OCI-LY3 (cell line): ENCODE measurements at regions not wholly inside any gene's neighbourhood (a gene's known extent, or its start where the extent isn't known, plus 50 kb on each side); places are given as distances from the start of the nearest gene placed in this dataset.

ENCODE experiments used
- H2AFZ ChIP-seq: fragments of 200-600, 300-600 bp; shearing (Covaris generic); 2 replicates; pipeline ENCODE4 v1.6.0; 2014; ENCODE audit warnings: antibody characterized with exemption, low read depth, low read length
- H3K27ac ChIP-seq: fragments of 200-600, 300-600 bp; sonication (generic); 2 replicates; pipeline ENCODE4 v1.5.1; 2014; ENCODE audit warnings: mild to moderate bottlenecking, low read length, moderate library complexity, mixed read lengths
- H3K27me3 ChIP-seq: fragments of 200-600, 300-600 bp; sonication (generic); 2 replicates; pipeline ENCODE4 v1.6.1; 2014; ENCODE audit warnings: low read depth, low read length, mixed read lengths
- H3K36me3 ChIP-seq: fragments of 200-600, 300-600 bp; sonication (generic); replicated peaks from 2 replicates; pipeline ENCODE3; 2014; ENCODE audit warnings: low read depth, low read length, mixed read lengths
- H3K4me1 ChIP-seq: fragments of 300-600, 200-600 bp; sonication (generic); 2 replicates; pipeline ENCODE4 v1.6.1; 2014; ENCODE audit warnings: low read length, mixed read lengths
- H3K4me2 ChIP-seq: fragments of 200-600, 300-600 bp; sonication (generic); 2 replicates; pipeline ENCODE4 v1.6.1; 2014; ENCODE audit warnings: low read length, mixed read lengths
- H3K4me3 ChIP-seq: fragments of 300-600, 200-600 bp; sonication (generic); 2 replicates; pipeline ENCODE4 v1.5.1; 2014; ENCODE audit warnings: antibody characterized with exemption, mild to moderate bottlenecking, low read length, moderate library complexity
- H3K79me2 ChIP-seq: fragments of 300-600, 200-600 bp; shearing (Covaris generic); 2 replicates; pipeline ENCODE4 v1.6.1; 2014; ENCODE audit warnings: mild to moderate bottlenecking, low read length, mixed read lengths
- H3K9ac ChIP-seq: fragments of 300-600, 200-600 bp; shearing (Covaris generic); 2 replicates; pipeline ENCODE4 v1.6.0; 2014; ENCODE audit warnings: mild to moderate bottlenecking, low read length, moderate library complexity
- H3K9me3 ChIP-seq: fragments of 200-600, 300-600 bp; shearing (Covaris generic); 2 replicates; pipeline ENCODE4 v1.6.1; 2014; ENCODE audit warnings: low read length, mixed read lengths; ENCODE audit not compliant: insufficient read depth
- H4K20me1 ChIP-seq: fragments of 200-600, 300-600 bp; sonication (generic); 2 replicates; pipeline ENCODE4 v1.6.1; 2016; ENCODE audit warnings: low read length, mixed read lengths; ENCODE audit not compliant: insufficient read depth
- CTCF ChIP-seq: fragments of 200-600, 300-600 bp; sonication (generic); IDR thresholded peaks from 2 replicates; pipeline ENCODE4 v1.5.1; 2014; ENCODE audit warnings: antibody characterized with exemption, low read length, low read depth
- EZH2phosphoT487 ChIP-seq: fragments of 200-600 bp; shearing (Covaris generic); IDR thresholded peaks from 2 replicates; pipeline ENCODE4 v1.6.1; 2018; ENCODE audit warnings: antibody characterized with exemption, mixed run types, low read depth

- no peaks in the 10 kb centered on the region for H3K9me3 ChIP-seq
- no peak overlapping the region for H3K4me3 ChIP-seq
- no peak overlapping the region for H2AFZ ChIP-seq
- H3K27me3 ChIP-seq: peaks cover 46% of the 10 kb centered on the region
- H3K36me3 ChIP-seq: no peaks in the 10 kb centered on the region
- H3K79me2 ChIP-seq: no peaks in the 10 kb centered on the region
- H3K4me1 ChIP-seq: peaks cover 32% of the 10 kb centered on the region
- no peaks in the 10 kb centered on the region for H4K20me1 ChIP-seq
- no peak overlapping the region for H3K9ac ChIP-seq
- TF ChIP-seq CTCF (no peak), EZH2phosphoT487 (no peak)
- H3K4me2 ChIP-seq: peak overlapping the region; percentile 10
- no peak overlapping the region for H3K27ac ChIP-seq
Observed at GRCh38 chr11:34001557-34002064, 49.9 kb upstream of the CAPRIN1 start.

GRCh38 chr11:33999393-33999792 is 52.1 kb upstream of the CAPRIN1 start:
- H3K36me3 ChIP-seq: no peaks in the 10 kb centered on the region
- no peak overlapping the region for H3K4me2 ChIP-seq
- no peaks in the 10 kb centered on the region for H4K20me1 ChIP-seq
- no peaks in the 10 kb centered on the region for H3K79me2 ChIP-seq
- H3K9ac ChIP-seq: no peak overlapping the region
- no peaks in the 10 kb centered on the region for H3K9me3 ChIP-seq
- H3K4me1 ChIP-seq: peaks cover 33% of the 10 kb centered on the region
- no peak for TF ChIP-seq CTCF
- no peak for TF ChIP-seq EZH2phosphoT487
- H2AFZ ChIP-seq: no peak overlapping the region
- no peak overlapping the region for H3K4me3 ChIP-seq
- H3K27ac ChIP-seq: no peak overlapping the region
- H3K27me3 ChIP-seq: peaks cover 33% of the 10 kb centered on the region

- H3K4me2 ChIP-seq: peak overlapping the region; percentile 88
- peak overlapping the region; percentile 5; the same call in 1 of the 2 replicates for H3K9ac ChIP-seq
- H3K4me1 ChIP-seq: peaks cover 33% of the 10 kb centered on the region
Observed at GRCh38 chr11:33997584-33998251, 53.8 kb upstream of the CAPRIN1 start.

More at GRCh38 chr11:33997584-33998251, 53.8 kb upstream of the CAPRIN1 start:
- Histone ChIP-seq H3K27me3 (peaks cover 33% of the 10 kb centered on the region), H2AFZ (no peak overlapping the region), H3K27ac (no peak overlapping the region), H3K36me3 (no peaks in the 10 kb centered on the region), H3K9me3 (no peaks in the 10 kb centered on the region), H3K79me2 (no peaks in the 10 kb centered on the region), H4K20me1 (no peaks in the 10 kb centered on the region), H3K4me3 (peak overlapping the region; percentile 61)
- no peak for TF ChIP-seq CTCF
